ENCODE measurements at regions not wholly inside any gene's neighbourhood (a gene's known extent, or its start where the extent isn't known, plus 50 kb on each side); places are given as distances from the start of the nearest gene placed in this dataset.

- DNase-seq: no peak
Measured at GRCh38 chr18:8538935-8539334, 70.3 kb upstream of the RAB12 start.

- no peak for DNase-seq
Measured at GRCh38 chr18:8546677-8547076, 62.6 kb upstream of the RAB12 start.

DNA sequence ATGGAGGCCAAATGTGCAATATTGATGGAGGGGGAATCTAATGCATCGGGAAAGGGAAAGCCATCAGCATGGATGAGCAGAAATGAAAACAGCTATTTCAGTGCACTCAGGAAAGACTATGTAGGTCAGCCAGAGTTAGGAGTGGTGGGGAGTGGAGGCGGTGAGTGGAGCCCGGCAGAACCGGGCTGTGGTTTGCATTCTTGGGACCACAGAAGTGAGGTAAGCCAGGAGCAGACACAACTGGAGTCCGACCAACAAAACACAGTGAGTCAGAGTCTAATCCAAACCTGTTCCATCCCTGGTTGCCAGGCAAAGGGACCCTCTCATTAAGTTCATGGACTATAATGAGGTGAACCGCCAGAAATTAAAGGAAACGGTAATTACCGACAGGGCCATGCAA, 61.1 kb upstream of the RAB12 start:
- no peak for DNase-seq

DNA sequence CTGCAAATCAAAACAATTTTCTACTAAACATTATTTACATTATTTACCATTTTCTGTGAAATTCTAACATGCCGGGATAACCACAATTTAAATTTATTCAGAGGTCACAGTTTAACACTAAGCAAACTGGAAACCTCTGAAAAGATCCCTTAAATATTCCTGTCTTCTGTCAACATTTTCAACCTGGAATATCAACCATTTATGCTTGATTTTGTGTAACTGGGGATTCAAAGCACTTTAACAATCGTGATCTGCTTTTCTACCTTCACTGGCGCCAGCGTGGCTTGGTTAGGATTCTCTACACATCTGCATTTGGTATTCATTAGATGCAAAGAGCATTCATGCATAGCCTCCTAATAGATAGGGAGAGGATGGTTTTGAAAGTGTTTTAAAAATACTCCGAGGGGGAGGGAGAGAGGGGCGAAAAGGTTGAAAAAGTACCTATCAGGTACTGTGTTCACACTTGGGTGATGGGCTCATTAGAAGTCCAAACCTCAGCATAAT, 59.9 kb upstream of the RAB12 start:
- no peak for DNase-seq

DNA sequence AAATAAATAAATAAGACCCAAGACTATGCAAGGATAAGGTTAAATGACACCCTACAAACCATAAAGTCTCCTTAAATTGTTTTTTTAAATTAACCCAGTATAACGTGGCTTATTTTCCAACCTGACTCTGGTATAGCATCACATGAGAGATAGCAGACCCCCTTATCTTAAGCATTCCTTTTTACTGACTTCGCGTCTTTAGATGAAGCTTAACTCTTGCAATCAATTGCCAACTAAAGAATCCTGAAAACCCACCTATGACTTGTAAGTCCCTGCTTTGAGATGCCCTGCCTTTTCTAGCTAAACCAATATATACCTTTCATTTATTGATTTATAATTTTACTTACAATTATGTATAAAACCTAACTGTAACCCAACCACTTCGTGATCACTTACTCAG, 57.1 kb upstream of the RAB12 start:
- DNase-seq: no peak

DNA sequence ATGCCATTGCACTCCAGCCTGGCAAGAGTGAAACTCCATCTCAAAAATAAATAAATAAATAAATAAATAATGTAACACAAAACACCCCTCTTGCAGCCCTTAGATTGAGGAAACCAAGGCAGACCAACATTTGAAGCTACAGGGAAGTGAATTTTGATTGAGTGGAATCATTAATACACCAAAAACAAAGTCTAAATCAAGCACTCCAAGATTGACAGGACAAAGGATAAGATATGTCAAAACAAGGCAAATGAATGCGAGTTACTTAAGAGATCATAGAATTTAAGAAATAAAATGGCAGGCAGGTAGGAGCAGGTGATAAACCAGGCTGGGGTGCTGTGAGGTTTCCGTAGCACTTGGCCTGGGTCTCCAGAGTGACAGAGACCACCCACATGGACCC, 54.9 kb upstream of the RAB12 start:
- no peak for DNase-seq

- DNase-seq: no peak
Measured at GRCh38 chr18:8556424-8556823, 52.8 kb upstream of the RAB12 start.

All from hematopoietic multipotent progenitor cell treated with erythropoietin and hydrocortisone succinate and interleukin-3 and kit ligand, for 6 days (in vitro differentiated cells).